ENCODE measurements at regions not wholly inside any gene's neighbourhood (a gene's known extent, or its start where the extent isn't known, plus 50 kb on each side); places are given as distances from the start of the nearest gene placed in this dataset.

- TF ChIP-seq, protein P1, sequence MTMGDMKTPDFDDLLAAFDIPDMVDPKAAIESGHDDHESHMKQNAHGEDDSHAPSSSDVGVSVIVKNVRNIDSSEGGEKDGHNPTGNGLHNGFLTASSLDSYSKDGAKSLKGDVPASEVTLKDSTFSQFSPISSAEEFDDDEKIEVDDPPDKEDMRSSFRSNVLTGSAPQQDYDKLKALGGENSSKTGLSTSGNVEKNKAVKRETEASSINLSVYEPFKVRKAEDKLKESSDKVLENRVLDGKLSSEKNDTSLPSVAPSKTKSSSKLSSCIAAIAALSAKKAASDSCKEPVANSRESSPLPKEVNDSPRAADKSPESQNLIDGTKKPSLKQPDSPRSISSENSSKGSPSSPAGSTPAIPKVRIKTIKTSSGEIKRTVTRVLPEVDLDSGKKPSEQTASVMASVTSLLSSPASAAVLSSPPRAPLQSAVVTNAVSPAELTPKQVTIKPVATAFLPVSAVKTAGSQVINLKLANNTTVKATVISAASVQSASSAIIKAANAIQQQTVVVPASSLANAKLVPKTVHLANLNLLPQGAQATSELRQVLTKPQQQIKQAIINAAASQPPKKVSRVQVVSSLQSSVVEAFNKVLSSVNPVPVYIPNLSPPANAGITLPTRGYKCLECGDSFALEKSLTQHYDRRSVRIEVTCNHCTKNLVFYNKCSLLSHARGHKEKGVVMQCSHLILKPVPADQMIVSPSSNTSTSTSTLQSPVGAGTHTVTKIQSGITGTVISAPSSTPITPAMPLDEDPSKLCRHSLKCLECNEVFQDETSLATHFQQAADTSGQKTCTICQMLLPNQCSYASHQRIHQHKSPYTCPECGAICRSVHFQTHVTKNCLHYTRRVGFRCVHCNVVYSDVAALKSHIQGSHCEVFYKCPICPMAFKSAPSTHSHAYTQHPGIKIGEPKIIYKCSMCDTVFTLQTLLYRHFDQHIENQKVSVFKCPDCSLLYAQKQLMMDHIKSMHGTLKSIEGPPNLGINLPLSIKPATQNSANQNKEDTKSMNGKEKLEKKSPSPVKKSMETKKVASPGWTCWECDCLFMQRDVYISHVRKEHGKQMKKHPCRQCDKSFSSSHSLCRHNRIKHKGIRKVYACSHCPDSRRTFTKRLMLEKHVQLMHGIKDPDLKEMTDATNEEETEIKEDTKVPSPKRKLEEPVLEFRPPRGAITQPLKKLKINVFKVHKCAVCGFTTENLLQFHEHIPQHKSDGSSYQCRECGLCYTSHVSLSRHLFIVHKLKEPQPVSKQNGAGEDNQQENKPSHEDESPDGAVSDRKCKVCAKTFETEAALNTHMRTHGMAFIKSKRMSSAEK (CRISPR knock-in tag; IDR thresholded peaks at IDR 0.05; ENCODE audit: borderline replicate concordance): no peak
Observed at GRCh38 chr6:145119081-145119480, 616.2 kb downstream of the EPM2A start (continued).

- TF ChIP-seq ZMAT4 (CRISPR knock-in tag; IDR thresholded peaks at IDR 0.05) (no peak), SMAD3 (CRISPR knock-in tag; IDR thresholded peaks at IDR 0.05; ENCODE audit: borderline replicate concordance) (no peak)
- Mint-ChIP-seq H3K27ac (no peak overlapping the region), H3K4me1 (peaks cover 4% of the 10 kb centered on the region), H3K36me3 (no peaks in the 10 kb centered on the region), H3K27me3 (ENCODE audit: low read depth) (no peaks in the 10 kb centered on the region), H3K9me3 (peaks cover 16% of the 10 kb centered on the region; the same call in 1 of the 2 replicates), H3K4me3 (no peak overlapping the region)
- ATAC-seq (no peak), DNase-seq (ENCODE audit: low spot score) (no peak)
- ChIA-PET POLR2A (no interaction called here), CTCF (interaction anchor here (1.1 kb wide), 1 partner anchor 90 kb away, joined by 3 read pairs; no protein-coding TSS in a partner anchor)
Observed at GRCh38 chr6:145132709-145133108, 602.6 kb downstream of the EPM2A start.

DNA sequence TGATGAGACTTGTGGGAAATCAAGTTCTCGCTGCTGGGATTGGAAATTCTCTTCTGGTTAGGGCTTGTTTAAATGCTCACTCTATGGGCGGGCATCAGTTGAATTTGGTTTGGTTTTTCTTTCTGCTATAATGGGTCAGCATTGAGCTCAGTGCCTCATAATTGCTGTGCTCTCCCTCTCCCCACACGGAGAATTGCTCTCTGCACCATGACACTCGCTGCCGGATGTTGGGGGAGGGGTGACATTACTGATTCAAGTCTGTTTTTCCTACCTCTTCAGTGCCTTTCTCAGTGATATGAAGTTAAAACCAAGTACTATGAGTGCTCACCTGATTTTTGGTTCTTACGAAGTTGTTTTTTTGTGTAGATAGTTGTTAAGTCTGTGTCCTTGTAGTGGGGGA, 599.6 kb downstream of the EPM2A start:
- Mint-ChIP-seq H3K4me3 (no peak overlapping the region), H3K27ac (no peak overlapping the region), H3K36me3 (no peaks in the 10 kb centered on the region), H3K4me1 (peaks cover 8% of the 10 kb centered on the region), H3K27me3 (ENCODE audit: low read depth) (no peaks in the 10 kb centered on the region), H3K9me3 (no peaks in the 10 kb centered on the region; the same call in 1 of the 2 replicates)
- no peak for DNase-seq (ENCODE audit: low spot score)
- no peak for ATAC-seq
- ChIA-PET POLR2A (no interaction called here), CTCF (no interaction called here)
- TF ChIP-seq RELA (CRISPR knock-in tag; IDR thresholded peaks at IDR 0.05; ENCODE audit: borderline replicate concordance): no peak
- no peak for TF ChIP-seq PREB (CRISPR knock-in tag; IDR thresholded peaks at IDR 0.05; ENCODE audit: borderline replicate concordance)
- no peak for TF ChIP-seq SMAD4 (CRISPR knock-in tag; IDR thresholded peaks at IDR 0.05)
- no peak for TF ChIP-seq TEAD1 (CRISPR knock-in tag; IDR thresholded peaks at IDR 0.05)
- TF ChIP-seq NFE2L1 (CRISPR knock-in tag; IDR thresholded peaks at IDR 0.05): no peak
- TF ChIP-seq, protein P2, sequence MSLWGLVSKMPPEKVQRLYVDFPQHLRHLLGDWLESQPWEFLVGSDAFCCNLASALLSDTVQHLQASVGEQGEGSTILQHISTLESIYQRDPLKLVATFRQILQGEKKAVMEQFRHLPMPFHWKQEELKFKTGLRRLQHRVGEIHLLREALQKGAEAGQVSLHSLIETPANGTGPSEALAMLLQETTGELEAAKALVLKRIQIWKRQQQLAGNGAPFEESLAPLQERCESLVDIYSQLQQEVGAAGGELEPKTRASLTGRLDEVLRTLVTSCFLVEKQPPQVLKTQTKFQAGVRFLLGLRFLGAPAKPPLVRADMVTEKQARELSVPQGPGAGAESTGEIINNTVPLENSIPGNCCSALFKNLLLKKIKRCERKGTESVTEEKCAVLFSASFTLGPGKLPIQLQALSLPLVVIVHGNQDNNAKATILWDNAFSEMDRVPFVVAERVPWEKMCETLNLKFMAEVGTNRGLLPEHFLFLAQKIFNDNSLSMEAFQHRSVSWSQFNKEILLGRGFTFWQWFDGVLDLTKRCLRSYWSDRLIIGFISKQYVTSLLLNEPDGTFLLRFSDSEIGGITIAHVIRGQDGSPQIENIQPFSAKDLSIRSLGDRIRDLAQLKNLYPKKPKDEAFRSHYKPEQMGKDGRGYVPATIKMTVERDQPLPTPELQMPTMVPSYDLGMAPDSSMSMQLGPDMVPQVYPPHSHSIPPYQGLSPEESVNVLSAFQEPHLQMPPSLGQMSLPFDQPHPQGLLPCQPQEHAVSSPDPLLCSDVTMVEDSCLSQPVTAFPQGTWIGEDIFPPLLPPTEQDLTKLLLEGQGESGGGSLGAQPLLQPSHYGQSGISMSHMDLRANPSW (CRISPR knock-in tag; conservative IDR thresholded peaks at IDR 0.05; ENCODE audit: low read depth): no peak
- no peak for TF ChIP-seq SP1 (CRISPR knock-in tag; conservative IDR thresholded peaks at IDR 0.05)
- no peak for TF ChIP-seq TEAD4 (CRISPR knock-in tag; IDR thresholded peaks at IDR 0.05)
- TF ChIP-seq, protein P3, sequence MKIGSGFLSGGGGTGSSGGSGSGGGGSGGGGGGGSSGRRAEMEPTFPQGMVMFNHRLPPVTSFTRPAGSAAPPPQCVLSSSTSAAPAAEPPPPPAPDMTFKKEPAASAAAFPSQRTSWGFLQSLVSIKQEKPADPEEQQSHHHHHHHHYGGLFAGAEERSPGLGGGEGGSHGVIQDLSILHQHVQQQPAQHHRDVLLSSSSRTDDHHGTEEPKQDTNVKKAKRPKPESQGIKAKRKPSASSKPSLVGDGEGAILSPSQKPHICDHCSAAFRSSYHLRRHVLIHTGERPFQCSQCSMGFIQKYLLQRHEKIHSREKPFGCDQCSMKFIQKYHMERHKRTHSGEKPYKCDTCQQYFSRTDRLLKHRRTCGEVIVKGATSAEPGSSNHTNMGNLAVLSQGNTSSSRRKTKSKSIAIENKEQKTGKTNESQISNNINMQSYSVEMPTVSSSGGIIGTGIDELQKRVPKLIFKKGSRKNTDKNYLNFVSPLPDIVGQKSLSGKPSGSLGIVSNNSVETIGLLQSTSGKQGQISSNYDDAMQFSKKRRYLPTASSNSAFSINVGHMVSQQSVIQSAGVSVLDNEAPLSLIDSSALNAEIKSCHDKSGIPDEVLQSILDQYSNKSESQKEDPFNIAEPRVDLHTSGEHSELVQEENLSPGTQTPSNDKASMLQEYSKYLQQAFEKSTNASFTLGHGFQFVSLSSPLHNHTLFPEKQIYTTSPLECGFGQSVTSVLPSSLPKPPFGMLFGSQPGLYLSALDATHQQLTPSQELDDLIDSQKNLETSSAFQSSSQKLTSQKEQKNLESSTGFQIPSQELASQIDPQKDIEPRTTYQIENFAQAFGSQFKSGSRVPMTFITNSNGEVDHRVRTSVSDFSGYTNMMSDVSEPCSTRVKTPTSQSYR (CRISPR knock-in tag; IDR thresholded peaks at IDR 0.05): no peak
- TF ChIP-seq JUN (CRISPR knock-in tag; IDR thresholded peaks at IDR 0.05): no peak
- no peak for TF ChIP-seq PRRX2 (CRISPR knock-in tag; IDR thresholded peaks at IDR 0.05)
- TF ChIP-seq, protein P4, sequence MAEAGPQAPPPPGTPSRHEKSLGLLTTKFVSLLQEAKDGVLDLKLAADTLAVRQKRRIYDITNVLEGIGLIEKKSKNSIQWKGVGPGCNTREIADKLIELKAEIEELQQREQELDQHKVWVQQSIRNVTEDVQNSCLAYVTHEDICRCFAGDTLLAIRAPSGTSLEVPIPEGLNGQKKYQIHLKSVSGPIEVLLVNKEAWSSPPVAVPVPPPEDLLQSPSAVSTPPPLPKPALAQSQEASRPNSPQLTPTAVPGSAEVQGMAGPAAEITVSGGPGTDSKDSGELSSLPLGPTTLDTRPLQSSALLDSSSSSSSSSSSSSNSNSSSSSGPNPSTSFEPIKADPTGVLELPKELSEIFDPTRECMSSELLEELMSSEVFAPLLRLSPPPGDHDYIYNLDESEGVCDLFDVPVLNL (CRISPR knock-in tag; IDR thresholded peaks at IDR 0.05; ENCODE audit: borderline replicate concordance, low read depth): no peak
- no peak for TF ChIP-seq IRF2 (CRISPR knock-in tag; IDR thresholded peaks at IDR 0.05; ENCODE audit: borderline replicate concordance, low read depth)
- no peak for TF ChIP-seq CTCF (IDR thresholded peaks at IDR 0.05)
- TF ChIP-seq, protein P5, sequence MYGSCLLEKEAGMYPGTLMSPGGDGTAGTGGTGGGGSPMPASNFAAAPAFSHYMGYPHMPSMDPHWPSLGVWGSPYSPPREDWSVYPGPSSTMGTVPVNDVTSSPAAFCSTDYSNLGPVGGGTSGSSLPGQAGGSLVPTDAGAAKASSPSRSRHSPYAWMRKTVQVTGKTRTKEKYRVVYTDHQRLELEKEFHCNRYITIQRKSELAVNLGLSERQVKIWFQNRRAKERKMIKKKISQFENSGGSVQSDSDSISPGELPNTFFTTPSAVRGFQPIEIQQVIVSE (CRISPR knock-in tag; IDR thresholded peaks at IDR 0.05; ENCODE audit: borderline replicate concordance): no peak

Measured in WTC11 (cell line).